CD4-positive, alpha-beta T cell (primary cell): ENCODE measurements at regions not wholly inside any gene's neighbourhood (a gene's known extent, or its start where the extent isn't known, plus 50 kb on each side); places are given as distances from the start of the nearest gene placed in this dataset.

Experiments
- ATAC-seq: fragments of 200-7000 bp; cut with Tn5 transposase; one replicate; pipeline ENCODE4 v1.10.0; 2022; ENCODE audit warnings: mild to moderate bottlenecking; ENCODE audit not compliant: poor library complexity
- CTCF ChIA-PET: fragments of 350-600 bp; sonication (Branson Sonifier 250); formaldehyde crosslinking; loops from one replicate; lab custom pipeline; 2021; ENCODE audit warnings: antibody characterized with exemption, inconsistent platforms; lab: Charles Lee
- POLR2A ChIA-PET: fragments of 350-600 bp; sonication (Branson Sonifier 250); formaldehyde crosslinking; loops from one replicate; lab custom pipeline; 2021; ENCODE audit warnings: antibody characterized with exemption, inconsistent platforms; lab: Charles Lee
- DNase-seq, 14 experiments: peaks; one replicate each; pipeline ENCODE4 v3.0.0-alpha.2; 2013 to 2020; ENCODE audit warnings: mixed read lengths in 2 of 14
- H3K27ac ChIP-seq, 2 donors: one replicate each; pipeline versions ENCODE4 v1.5.1 to v1.7.0; 2013; ENCODE audit warnings: low read length in 2 of 2, low read depth in 1 of 2, mild to moderate bottlenecking in 1 of 2
- H3K27me3 ChIP-seq, 2 experiments: 1 replicate in 1 of 2; 2 replicates in 1 of 2; pipeline versions ENCODE4 v1.6.1 to v1.7.0; 2013; ENCODE audit warnings: low read length in 2 of 2, control low read depth in 1 of 2, mild to moderate bottlenecking in 1 of 2, moderate library complexity in 1 of 2; ENCODE audit not compliant: insufficient read depth in 2 of 2, control insufficient read depth in 1 of 2
- H3K36me3 ChIP-seq: one replicate; pipeline ENCODE4 v1.6.1; 2013; ENCODE audit warnings: low read length, control low read depth; ENCODE audit not compliant: insufficient read depth
- H3K4me1 ChIP-seq: one replicate; pipeline ENCODE4 v1.6.1; 2013; ENCODE audit warnings: low read length, control low read depth; ENCODE audit not compliant: insufficient read depth
- H3K4me3 ChIP-seq: one replicate; pipeline ENCODE4 v1.5.1; 2013; ENCODE audit warnings: mild to moderate bottlenecking, low read length, moderate library complexity
- H3K9me3 ChIP-seq, 2 experiments: 1 replicate in 1 of 2; 2 replicates in 1 of 2; pipeline versions ENCODE4 v1.6.1 to v1.7.0; 2013; ENCODE audit warnings: low read length in 2 of 2, mild to moderate bottlenecking in 2 of 2, control low read depth in 1 of 2, moderate library complexity in 1 of 2; ENCODE audit not compliant: control insufficient read depth in 1 of 2, insufficient read depth in 1 of 2
- H3K27ac Mint-ChIP-seq: one replicate; pipeline ENCODE4 v1.8.0; 2020; ENCODE audit warnings: mixed read lengths
- H3K27me3 Mint-ChIP-seq: one replicate; pipeline ENCODE4 v1.8.0; 2021; ENCODE audit warnings: mixed read lengths
- H3K36me3 Mint-ChIP-seq: one replicate; pipeline ENCODE4 v1.8.0; 2021; ENCODE audit warnings: low read depth, mixed read lengths
- H3K4me1 Mint-ChIP-seq: one replicate; pipeline ENCODE4 v1.8.0; 2021; ENCODE audit warnings: low read depth, mixed read lengths
- H3K4me3 Mint-ChIP-seq: one replicate; pipeline ENCODE4 v1.8.0; 2020; ENCODE audit warnings: mild to moderate bottlenecking, mixed read lengths
- H3K9me3 Mint-ChIP-seq: one replicate; pipeline ENCODE4 v1.8.0; 2020; ENCODE audit warnings: mixed read lengths
- CTCF ChIP-seq: fragments of 200-600 bp; IDR thresholded peaks from one replicate; pipeline ENCODE4 v1.8.0; 2022; ENCODE audit warnings: antibody characterized with exemption, mild to moderate bottlenecking
- intact Hi-C, 2 experiments: fragments of 100-400 bp; cut with DNase I in 1 of 2; cut with micrococcal nuclease in 1 of 2; formaldehyde crosslinking; loops; one replicate each; pipeline versions ENCODE4 v1.15.1 to v1.9.0; 2023 to 2025; cut with DNase I, micrococcal nuclease

GRCh38 chr15:70424937-70425411 lies 327.3 kb upstream of the TLE3 start:
- Histone ChIP-seq H3K4me1 (peaks cover 24% of the 10 kb centered on the region), H3K9me3 (no peaks in the 10 kb centered on the region), H3K4me3 (no peak overlapping the region), H3K27me3 (no peaks in the 10 kb centered on the region), H3K27ac (no peak overlapping the region), H3K36me3 (no peaks in the 10 kb centered on the region)
- H3K27me3 Mint-ChIP-seq: no peaks in the 10 kb centered on the region
- peak overlapping the region; percentile 42 for H3K4me3 Mint-ChIP-seq
- ChIA-PET POLR2A (interaction anchor here (1.0 kb wide), 1 partner anchor 11 kb away, joined by 4 read pairs; no protein-coding TSS in a partner anchor), CTCF (no interaction called here)
- H3K27ac Mint-ChIP-seq: peak overlapping the region; percentile 22
- peaks cover 6% of the 10 kb centered on the region for H3K9me3 Mint-ChIP-seq
- ATAC-seq (peak; percentile 46), DNase-seq (peak in 6 of 14 experiments; percentile 6 to 40 (median 16))
- TF ChIP-seq CTCF: no peak
- H3K4me1 Mint-ChIP-seq: peaks cover 28% of the 10 kb centered on the region
- intact Hi-C loops: no loop called here
- no peaks in the 10 kb centered on the region for H3K36me3 Mint-ChIP-seq

- Histone ChIP-seq H3K9me3 (no peaks in the 10 kb centered on the region), H3K27ac (no peak overlapping the region), H3K4me3 (no peak overlapping the region), H3K36me3 (no peaks in the 10 kb centered on the region), H3K27me3 (no peaks in the 10 kb centered on the region), H3K4me1 (peaks cover 24% of the 10 kb centered on the region)
- no peaks in the 10 kb centered on the region for H3K9me3 Mint-ChIP-seq
- POLR2A ChIA-PET: no interaction called here
- H3K36me3 Mint-ChIP-seq: no peaks in the 10 kb centered on the region
- CTCF ChIA-PET: no interaction called here
- H3K4me3 Mint-ChIP-seq: no peak overlapping the region
- H3K4me1 Mint-ChIP-seq: peaks cover 28% of the 10 kb centered on the region
- intact Hi-C loops: no loop called here
- ATAC-seq (no peak), DNase-seq (no peak)
- no peak overlapping the region for H3K27ac Mint-ChIP-seq
- H3K27me3 Mint-ChIP-seq: no peaks in the 10 kb centered on the region
- no peak for TF ChIP-seq CTCF
Measured at GRCh38 chr15:70423267-70423666, 325.6 kb upstream of the TLE3 start.

GRCh38 chr15:70422342-70422741 lies 324.6 kb upstream of the TLE3 start:
- POLR2A ChIA-PET: no interaction called here
- no peak for TF ChIP-seq CTCF
- no peak overlapping the region for H3K4me3 Mint-ChIP-seq
- ATAC-seq (no peak), DNase-seq (no peak)
- no peak overlapping the region for H3K27ac Mint-ChIP-seq
- peaks cover 28% of the 10 kb centered on the region for H3K4me1 Mint-ChIP-seq
- no peaks in the 10 kb centered on the region for H3K9me3 Mint-ChIP-seq
- peaks cover 24% of the 10 kb centered on the region for H3K4me1 ChIP-seq
- H3K27me3 Mint-ChIP-seq: no peaks in the 10 kb centered on the region
- CTCF ChIA-PET: no interaction called here
- H3K27ac ChIP-seq: no peak overlapping the region
- H3K36me3 ChIP-seq: no peaks in the 10 kb centered on the region
- no peaks in the 10 kb centered on the region for H3K9me3 ChIP-seq
- no peaks in the 10 kb centered on the region for H3K27me3 ChIP-seq
- H3K4me3 ChIP-seq: no peak overlapping the region
- H3K36me3 Mint-ChIP-seq: no peaks in the 10 kb centered on the region
- intact Hi-C loops: no loop called here
